Parathyroid adenoma (tissue), 2 donors: ENCODE measurements at regions not wholly inside any gene's neighbourhood (a gene's known extent, or its start where the extent isn't known, plus 50 kb on each side); places are given as distances from the start of the nearest gene placed in this dataset.
A peak's percentile ranks its signal among the peaks of the same experiment; 100 is the strongest.

ENCODE experiments used
- H2AFZ ChIP-seq: fragments of 300-600 bp; sonication (generic); one replicate; pipeline ENCODE4 v1.7.0; 2017; ENCODE audit warnings: antibody characterized with exemption, mild to moderate bottlenecking
- H3K27ac ChIP-seq: fragments of 300-600 bp; sonication (generic); one replicate; pipeline ENCODE4 v1.7.0; 2017
- H3K27me3 ChIP-seq: fragments of 300-600 bp; sonication (generic); one replicate; pipeline ENCODE4 v1.7.0; 2017; ENCODE audit warnings: low read length; ENCODE audit not compliant: control insufficient read depth, insufficient read depth
- H3K36me3 ChIP-seq: fragments of 300-600 bp; sonication (generic); one replicate; pipeline ENCODE4 v1.7.0; 2017; ENCODE audit warnings: low read length; ENCODE audit not compliant: control insufficient read depth, insufficient read depth
- H3K4me1 ChIP-seq: fragments of 300-600 bp; sonication (generic); one replicate; pipeline ENCODE4 v1.7.0; 2017; ENCODE audit warnings: control low read depth
- H3K4me2 ChIP-seq: fragments of 300-600 bp; sonication (generic); one replicate; pipeline ENCODE4 v1.7.0; 2017; ENCODE audit warnings: low read length
- H3K4me3 ChIP-seq: fragments of 300-600 bp; sonication (generic); one replicate; pipeline ENCODE4 v1.7.0; 2017; ENCODE audit warnings: low read depth, low read length
- H3K79me2 ChIP-seq: fragments of 300-600 bp; sonication (generic); one replicate; pipeline ENCODE4 v1.7.0; 2017; ENCODE audit warnings: control low read depth
- H3K9ac ChIP-seq: fragments of 300-600 bp; sonication (generic); one replicate; pipeline ENCODE4 v1.7.0; 2017; ENCODE audit warnings: mild to moderate bottlenecking
- H3K9me3 ChIP-seq: fragments of 300-600 bp; sonication (generic); one replicate; pipeline ENCODE4 v1.7.0; 2017; ENCODE audit warnings: low read length; ENCODE audit not compliant: control insufficient read depth
- TF ChIP-seq, protein P1 (sequence below): fragments of 300-600 bp; sonication (generic); IDR thresholded peaks from one replicate; pipeline ENCODE4 v1.7.0; 2017; ENCODE audit warnings: antibody characterized with exemption, mild to moderate bottlenecking
- donor health status: primary hyperparathyroidism.

GRCh38 chr19:13599681-13600080 is 93.4 kb upstream of the CACNA1A start:
- Histone ChIP-seq H3K79me2 (no peaks in the 10 kb centered on the region), H2AFZ (no peak overlapping the region), H3K36me3 (no peaks in the 10 kb centered on the region), H3K9ac (no peak overlapping the region), H3K27me3 (no peaks in the 10 kb centered on the region), H3K4me2 (no peak overlapping the region), H3K9me3 (no peaks in the 10 kb centered on the region), H3K4me1 (no peaks in the 10 kb centered on the region), H3K4me3 (no peak overlapping the region), H3K27ac (no peak overlapping the region)
- TF ChIP-seq, protein P1, sequence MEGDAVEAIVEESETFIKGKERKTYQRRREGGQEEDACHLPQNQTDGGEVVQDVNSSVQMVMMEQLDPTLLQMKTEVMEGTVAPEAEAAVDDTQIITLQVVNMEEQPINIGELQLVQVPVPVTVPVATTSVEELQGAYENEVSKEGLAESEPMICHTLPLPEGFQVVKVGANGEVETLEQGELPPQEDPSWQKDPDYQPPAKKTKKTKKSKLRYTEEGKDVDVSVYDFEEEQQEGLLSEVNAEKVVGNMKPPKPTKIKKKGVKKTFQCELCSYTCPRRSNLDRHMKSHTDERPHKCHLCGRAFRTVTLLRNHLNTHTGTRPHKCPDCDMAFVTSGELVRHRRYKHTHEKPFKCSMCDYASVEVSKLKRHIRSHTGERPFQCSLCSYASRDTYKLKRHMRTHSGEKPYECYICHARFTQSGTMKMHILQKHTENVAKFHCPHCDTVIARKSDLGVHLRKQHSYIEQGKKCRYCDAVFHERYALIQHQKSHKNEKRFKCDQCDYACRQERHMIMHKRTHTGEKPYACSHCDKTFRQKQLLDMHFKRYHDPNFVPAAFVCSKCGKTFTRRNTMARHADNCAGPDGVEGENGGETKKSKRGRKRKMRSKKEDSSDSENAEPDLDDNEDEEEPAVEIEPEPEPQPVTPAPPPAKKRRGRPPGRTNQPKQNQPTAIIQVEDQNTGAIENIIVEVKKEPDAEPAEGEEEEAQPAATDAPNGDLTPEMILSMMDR = no peak

DNA sequence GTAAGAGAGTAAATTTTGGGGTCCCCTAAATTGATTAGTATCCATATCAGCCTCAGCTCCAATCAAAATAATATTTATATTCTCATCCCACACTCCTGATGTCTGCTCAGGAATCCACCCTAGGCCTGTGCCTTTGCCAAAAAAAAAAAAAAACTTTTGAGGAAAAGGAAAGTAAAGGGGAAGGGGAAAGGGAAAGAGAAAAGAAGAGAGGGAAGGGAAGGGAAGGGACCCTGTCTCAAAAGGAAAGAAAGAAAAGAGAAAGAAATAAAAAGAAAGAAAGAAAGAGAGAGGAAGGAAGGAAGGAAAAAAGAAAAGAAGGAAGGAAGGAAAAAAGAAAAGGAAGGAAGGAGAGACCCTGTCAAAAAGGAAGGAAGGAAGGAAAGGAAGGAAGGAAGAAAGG is 91.8 kb upstream of the CACNA1A start:
- Histone ChIP-seq H3K36me3 (no peaks in the 10 kb centered on the region), H3K79me2 (no peaks in the 10 kb centered on the region), H3K4me2 (no peak overlapping the region), H3K27me3 (no peaks in the 10 kb centered on the region), H3K27ac (no peak overlapping the region), H3K9me3 (no peaks in the 10 kb centered on the region), H2AFZ (no peak overlapping the region), H3K4me1 (no peaks in the 10 kb centered on the region), H3K9ac (no peak overlapping the region), H3K4me3 (no peak overlapping the region)
- TF ChIP-seq, protein P1 = no peak

DNA sequence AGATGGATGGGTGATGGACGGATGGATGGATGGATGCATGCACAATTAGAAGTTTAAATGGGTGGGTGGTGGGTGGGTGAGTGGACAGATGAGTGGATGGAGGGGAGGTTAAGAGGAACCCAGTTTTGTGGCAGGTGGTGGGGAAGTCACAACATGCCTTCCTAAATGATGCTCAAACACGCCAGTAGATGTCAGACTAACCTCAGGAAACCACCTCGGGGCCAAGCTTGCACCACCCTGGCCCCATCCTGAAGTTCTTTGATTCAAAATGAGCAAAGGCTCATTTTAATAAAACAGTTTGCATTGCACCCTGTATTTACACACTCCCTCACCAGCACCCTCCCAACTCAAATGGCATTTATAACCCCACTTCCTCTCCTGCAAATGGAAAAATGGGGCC is 91.4 kb upstream of the CACNA1A start:
- Histone ChIP-seq H3K4me1 (no peaks in the 10 kb centered on the region), H3K27ac (no peak overlapping the region), H3K79me2 (no peaks in the 10 kb centered on the region), H3K4me3 (no peak overlapping the region), H3K9ac (no peak overlapping the region), H3K36me3 (no peaks in the 10 kb centered on the region), H3K9me3 (no peaks in the 10 kb centered on the region), H3K4me2 (no peak overlapping the region), H2AFZ (no peak overlapping the region), H3K27me3 (no peaks in the 10 kb centered on the region)
- TF ChIP-seq, protein P1 = peak; percentile 48

GRCh38 chr19:13588957-13589833 is 82.9 kb upstream of the CACNA1A start:
- H3K79me2 ChIP-seq = no peaks in the 10 kb centered on the region
- no peak overlapping the region for H3K27ac ChIP-seq
- H3K27me3 ChIP-seq = no peaks in the 10 kb centered on the region
- peak overlapping the region; percentile 3 for H2AFZ ChIP-seq
- TF ChIP-seq, protein P1 = peak; percentile 97
- H3K4me3 ChIP-seq = no peak overlapping the region
- H3K4me2 ChIP-seq = no peak overlapping the region
- H3K36me3 ChIP-seq = no peaks in the 10 kb centered on the region
- H3K9ac ChIP-seq = no peak overlapping the region
- no peaks in the 10 kb centered on the region for H3K4me1 ChIP-seq
- no peaks in the 10 kb centered on the region for H3K9me3 ChIP-seq

GRCh38 chr19:13585512-13585911 is 79.2 kb upstream of the CACNA1A start:
- H3K9ac ChIP-seq = no peak overlapping the region
- no peak overlapping the region for H3K4me3 ChIP-seq
- no peaks in the 10 kb centered on the region for H3K4me1 ChIP-seq
- TF ChIP-seq, protein P1 = no peak
- no peak overlapping the region for H3K27ac ChIP-seq
- no peaks in the 10 kb centered on the region for H3K79me2 ChIP-seq
- no peaks in the 10 kb centered on the region for H3K27me3 ChIP-seq
- no peaks in the 10 kb centered on the region for H3K36me3 ChIP-seq
- no peak overlapping the region for H3K4me2 ChIP-seq
- no peak overlapping the region for H2AFZ ChIP-seq
- no peaks in the 10 kb centered on the region for H3K9me3 ChIP-seq
